HG03103 (cell line): ENCODE measurements at regions not wholly inside any gene's neighbourhood (a gene's known extent, or its start where the extent isn't known, plus 50 kb on each side); places are given as distances from the start of the nearest gene placed in this dataset.
"Not testable (repeated sequence)": the region's sequence is repeated elsewhere in the genome, so short reads cannot be mapped to it uniquely, and the experiment has no call there.

Experiments used
- ATAC-seq: cut with Tn5 transposase; IDR thresholded peaks from one replicate; pipeline ENCODE4 v1.9.1; 2021; ENCODE audit warnings: low read depth; ENCODE audit not compliant: unreplicated experiment

DNA sequence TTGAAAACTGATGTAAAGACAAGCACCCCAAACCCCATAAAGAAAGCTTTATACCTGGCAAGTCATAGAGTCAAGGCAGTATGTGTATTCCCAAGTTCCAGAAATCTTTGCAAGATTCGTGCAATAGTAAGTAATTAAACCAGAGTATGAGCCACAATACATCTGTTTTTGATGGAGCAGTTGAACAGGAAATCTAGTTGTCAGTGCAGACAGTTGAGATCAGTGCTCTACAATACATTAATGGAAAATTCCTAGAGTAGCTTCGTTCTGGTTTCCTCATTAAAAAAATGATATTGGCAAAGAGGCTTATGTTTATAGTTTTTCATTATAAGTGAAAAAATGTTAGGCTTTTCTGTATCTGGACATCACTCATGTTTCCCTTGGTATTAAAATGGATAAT is 575.3 kb downstream of the TRIML1 start:
- ATAC-seq = no peak

DNA sequence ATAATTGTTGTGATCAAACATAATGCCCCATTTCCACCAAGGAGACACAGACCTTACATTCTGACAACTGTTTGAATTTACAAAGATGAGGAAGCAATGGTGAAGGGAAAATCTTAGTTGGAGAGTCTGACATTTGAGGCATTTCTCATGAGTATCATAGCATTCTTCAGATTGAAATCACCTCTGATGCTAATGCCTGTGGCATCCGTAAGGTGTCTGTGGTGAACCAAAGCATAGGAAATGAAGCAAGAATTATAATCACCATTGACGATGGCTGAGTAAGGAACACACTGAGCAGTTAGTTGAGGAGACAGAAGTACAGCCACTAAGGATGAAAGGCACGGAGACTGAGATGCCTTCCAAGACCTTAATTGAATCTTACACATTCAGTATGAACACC is 575.7 kb downstream of the TRIML1 start:
- no peak for ATAC-seq

DNA sequence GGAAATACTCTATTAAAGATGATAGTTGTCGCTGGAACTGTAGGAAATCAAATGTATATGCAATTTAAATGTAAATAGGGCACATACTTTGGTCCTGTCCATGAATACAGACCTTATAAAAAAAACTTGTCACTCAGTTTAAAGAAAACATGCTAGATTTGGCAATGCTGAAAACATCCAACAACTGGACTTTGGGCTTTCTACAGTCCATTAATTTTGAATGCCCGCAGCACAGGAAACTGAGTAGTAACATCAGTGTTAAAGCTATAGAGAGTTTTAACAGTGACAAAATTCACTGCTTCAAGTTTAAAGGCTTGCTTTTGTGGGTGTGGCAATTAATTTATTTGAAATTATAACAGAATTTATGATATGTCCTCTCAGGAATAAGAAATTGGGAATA is 578.4 kb downstream of the TRIML1 start:
- no peak for ATAC-seq

DNA sequence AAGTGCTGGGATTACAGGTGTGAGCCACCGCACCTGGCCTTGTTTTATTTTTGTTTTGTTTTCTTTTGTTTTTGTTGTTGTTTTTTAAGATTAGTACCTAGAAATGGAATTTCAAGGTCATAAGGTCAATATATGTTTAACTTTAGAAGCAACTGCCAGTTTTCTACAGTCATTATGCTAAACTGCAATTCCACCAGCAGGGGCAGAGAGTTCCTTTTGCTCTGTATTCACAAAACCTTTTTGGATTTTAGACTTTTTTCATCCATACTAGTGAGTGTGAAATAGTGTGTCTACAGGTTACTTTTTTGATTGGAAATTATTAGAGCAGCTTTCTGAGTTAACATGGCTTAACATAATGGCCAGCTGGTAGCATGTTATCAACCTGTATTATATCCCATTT is 580.6 kb downstream of the TRIML1 start:
- ATAC-seq = no peak

DNA sequence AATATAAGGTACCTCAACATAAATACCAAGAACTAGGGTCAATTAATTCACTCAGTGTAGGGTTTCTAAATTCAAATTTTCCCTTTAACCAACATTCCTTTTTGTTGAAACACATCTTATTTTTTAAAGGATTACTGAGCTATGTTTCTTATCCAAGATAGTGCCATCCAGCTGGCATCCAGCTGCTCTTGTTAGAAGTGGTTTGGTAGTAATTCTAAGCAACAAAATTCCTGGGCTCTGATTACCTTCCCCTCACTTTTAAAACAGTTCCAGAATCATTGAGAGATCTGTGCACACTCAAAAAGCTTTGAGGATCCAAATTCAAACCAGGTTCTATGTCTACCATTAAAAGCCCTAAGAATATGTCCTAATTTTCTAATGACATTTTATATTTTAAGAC is 583.7 kb downstream of the TRIML1 start:
- no peak for ATAC-seq

DNA sequence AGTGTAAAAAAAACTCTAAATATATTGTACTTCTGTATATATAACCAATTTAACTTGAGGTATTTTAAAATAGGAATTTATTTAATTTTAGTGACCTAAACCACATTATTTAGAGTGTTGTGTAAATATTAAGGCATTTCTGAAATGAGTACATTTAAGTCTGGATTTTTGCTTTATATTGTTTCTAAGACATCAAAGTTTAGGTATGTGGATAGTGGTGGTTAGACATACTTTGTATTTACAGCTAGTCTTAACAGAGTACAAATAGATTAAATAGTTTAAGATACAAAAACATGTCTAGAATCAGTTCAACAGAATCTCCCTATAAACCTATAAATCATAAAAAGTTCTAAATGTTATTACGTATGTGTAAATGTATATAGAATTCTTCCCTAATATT is 588.5 kb downstream of the TRIML1 start:
- ATAC-seq = no peak

DNA sequence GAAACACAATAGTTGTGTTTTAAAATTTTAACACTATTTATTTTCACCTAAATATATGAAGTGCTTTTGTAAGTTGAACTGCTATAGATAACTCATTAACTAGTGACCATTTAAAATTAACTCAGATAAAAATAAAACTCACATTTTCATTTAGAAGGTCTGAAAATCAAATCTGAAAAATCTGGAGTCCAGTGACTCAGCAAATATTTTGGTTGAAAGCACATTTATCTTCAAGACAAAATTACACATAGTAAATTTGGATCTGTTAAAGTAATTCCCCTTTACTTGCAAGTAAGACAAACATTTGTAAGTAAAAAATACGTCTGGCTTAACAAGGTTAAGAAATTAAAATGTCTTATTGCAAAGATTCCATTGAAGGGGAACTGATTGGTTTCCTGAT is 589.1 kb downstream of the TRIML1 start:
- no peak for ATAC-seq

DNA sequence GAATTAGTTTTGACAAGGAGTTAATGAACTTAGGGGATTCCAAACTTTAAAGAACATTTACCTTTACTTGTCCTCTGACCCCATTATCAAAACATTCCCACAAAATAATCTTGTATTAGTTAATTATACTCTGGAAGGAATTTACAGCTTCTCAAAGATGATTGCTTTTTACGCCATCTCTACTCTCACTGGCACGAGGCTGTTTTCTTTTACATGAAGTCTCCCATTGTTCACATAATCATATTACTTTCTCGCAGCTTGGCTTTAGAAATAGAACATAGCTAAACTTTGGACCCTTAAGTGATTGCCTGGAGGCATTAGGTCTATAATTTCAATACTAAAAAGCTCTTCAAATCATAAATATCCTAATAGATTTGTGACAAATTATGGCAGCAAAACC is 592.9 kb downstream of the TRIML1 start:
- no peak for ATAC-seq

DNA sequence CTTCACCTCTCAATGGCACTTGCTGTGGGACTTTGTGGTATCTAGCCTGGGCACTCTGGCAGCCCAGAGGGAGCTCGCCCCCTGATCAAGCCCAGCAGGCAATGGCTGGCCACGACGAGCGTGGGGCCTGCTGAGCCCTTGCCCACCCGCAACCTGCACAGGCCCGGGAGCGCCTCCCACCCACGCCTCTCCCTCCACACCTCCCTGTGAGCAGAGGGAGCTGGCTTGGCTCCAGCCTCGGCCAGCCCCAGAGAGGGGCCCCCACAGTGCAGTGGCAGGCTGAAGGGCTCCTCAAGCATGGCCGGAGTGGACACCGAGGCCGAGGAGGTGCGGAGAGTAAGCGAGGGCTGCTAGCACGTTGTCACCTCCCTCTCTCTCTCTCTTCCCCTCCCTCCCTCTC is 595.8 kb downstream of the TRIML1 start:
- no peak for ATAC-seq

DNA sequence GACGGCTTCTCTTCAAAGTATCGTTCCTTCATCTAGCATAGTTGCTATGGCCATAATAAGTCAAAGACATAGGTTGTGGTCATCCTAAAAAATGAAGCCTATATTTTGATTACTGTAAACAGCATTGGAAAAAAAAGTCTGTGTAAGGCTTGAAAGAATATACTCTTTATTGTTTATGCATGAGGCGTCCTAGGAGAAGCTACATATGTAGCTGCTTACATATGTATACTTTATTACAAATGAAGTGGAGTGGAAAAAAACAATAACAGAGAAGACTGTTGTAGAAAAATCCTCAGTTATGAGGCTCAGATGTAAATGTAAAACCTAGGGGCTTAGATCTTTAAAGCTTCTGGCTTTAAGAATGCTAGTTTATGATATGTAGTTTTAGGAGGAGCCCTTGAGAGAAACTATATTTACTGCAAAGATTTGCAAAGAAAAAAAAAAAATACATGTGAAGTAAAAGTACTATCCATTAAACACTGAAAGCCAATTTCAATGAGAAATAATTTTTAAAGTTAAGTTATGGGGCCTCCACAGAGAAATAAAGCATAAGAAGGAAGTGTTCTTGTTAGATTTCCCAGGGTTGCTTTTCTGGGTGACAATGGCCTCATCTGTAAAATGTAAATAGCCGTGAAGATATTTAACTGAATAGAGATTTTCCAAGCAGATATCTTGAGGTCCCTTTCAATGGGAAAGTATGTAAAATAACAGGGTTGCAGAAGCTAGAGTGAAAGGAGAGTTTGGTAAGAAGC is 598.2 kb downstream of the TRIML1 start:
- no peak for ATAC-seq

DNA sequence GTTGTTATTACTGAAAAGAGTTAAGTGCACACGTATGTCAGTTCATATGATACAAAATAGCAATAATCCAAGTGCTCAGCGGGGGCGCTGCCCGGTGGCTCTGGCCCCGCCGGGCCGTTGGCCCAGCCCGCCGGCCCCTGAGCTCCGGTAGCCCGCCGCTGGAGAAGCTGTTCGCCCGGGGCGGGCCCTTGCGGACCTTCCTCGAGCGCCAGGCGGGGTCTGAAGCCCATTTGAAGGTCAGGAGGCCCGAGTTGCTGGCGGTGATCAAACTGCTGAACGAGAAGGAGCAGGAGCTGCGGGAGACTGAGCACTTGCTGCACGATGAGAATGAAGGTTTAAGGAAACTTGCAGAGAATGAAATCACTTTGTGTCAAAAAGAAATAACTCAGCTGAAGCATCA is 599.0 kb downstream of the TRIML1 start:
- ATAC-seq = not testable (repeated sequence)

DNA sequence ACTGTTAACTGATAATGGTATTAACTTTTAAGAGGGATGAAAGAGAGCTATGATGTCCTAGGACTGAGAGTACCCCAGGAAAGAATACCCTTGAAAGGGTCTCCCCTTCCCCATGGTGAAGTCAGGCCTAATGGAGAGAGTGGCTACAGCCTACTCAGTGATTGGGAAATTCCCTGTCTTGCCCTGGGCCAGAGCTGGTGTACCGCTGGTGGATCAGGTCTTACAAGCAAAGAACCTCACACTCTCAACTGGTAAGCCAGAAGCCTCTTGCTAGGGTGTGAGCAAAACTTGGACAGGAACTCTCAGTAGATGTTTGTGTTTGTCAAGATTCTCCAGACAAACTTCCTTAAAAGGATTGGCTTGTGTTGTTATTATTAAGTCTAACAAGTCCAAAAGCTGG is 600.9 kb downstream of the TRIML1 start:
- ATAC-seq = not testable (repeated sequence)

DNA sequence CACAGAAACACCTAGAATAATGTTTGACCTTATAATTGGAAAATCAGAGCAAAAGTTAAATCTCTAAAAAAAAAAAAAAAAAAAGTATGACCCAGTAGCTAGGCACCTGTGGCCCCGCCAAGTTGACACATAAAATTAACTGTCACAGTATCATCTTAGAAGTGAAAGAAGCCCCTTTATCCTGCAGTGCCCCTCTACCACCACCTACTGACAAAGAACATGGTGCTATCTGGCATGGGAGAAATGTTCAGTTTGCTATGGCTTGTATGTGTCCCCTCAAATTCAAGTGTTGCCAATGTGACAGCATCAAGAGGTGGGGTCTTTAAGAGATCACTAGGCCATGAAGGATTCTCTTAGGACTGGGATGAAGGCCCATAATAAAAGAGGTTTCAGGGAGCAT is 601.5 kb downstream of the TRIML1 start:
- not testable (repeated sequence) for ATAC-seq

DNA sequence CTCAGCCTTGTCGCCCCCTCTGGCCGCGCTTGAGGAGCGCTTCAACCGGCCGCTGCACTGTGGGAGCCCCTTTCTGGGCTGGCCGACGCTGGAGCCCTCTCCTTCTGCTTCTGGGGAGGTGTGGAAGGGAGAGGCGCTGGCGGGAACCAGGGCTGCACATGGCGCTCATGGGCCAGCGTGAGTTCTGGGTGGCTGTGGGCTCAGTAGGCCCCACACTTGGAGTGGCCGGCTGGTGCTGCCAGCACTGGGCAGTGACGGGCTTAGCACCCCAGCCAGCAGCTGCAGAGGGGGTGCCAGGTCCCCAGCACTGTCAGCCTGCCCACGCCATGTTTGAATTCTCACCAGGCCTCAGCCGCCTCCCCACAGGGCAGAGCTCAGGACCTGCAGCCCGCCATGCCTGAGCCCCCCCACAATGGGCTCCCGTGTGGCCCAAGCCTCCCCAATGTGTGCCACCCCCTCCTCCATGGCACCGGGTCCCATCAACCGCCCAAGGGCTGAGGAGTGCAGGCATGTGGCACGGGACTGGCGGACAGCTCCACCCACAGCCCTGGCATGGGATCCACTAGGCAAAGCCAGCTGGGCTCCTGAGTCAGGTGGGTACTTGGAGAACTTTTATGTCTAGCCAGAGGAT is 615.2 kb downstream of the TRIML1 start:
- no peak for ATAC-seq

DNA sequence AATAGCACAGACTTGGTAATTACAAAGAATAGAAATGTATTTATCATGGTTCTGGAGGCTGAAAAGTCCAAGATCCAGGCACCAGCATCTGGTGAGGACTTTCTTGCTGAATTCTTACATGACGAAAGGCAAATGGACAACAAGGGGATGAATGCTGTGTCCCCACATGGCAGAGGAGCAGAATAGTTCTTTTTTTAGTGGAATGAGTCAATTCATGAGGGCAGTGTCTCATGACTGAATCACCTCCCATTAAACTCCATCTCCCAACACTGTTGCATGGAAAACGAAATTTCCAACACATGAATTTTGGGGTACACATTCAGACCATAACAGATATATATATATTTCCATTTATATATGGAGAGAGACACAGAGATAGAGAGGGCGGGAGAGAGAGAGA is 628.3 kb downstream of the TRIML1 start:
- no peak for ATAC-seq

DNA sequence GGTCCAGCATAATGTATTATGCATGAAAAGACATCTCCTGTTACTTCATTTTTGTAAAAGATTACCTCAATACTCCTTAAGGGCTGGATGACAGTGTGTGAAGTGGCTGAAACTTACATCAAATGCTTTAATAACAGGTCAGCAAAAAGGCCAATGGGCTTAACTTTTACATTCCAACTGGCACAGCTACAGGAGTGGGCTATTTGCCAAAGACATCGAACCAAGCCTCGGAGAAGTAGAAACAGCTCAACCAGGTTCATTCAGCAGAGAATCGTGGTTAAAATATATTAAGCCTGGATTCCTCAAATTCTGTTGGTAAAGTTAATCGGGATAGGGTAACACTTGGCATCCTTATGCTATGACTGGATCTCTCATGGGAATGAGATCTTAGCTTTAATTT is 639.7 kb downstream of the TRIML1 start:
- ATAC-seq = no peak

DNA sequence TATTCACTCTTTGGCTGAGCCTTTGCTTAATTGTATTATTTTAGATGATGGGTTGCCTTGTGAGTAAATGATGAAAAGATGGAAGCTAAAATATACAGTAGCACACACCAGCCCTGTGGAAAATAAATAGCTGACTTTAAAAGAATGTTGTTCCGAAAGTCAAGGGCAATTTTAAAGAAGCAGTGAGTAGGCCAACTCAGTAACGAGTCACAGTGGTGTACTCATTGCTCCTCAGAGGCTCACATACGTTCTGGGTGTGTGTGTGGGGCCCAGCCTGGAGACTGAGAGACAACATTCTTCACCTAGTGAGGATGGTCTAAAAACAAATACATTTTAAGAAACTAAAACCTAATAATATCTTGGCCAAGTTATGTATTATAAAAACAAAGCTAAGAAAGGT is 640.3 kb downstream of the TRIML1 start:
- no peak for ATAC-seq

DNA sequence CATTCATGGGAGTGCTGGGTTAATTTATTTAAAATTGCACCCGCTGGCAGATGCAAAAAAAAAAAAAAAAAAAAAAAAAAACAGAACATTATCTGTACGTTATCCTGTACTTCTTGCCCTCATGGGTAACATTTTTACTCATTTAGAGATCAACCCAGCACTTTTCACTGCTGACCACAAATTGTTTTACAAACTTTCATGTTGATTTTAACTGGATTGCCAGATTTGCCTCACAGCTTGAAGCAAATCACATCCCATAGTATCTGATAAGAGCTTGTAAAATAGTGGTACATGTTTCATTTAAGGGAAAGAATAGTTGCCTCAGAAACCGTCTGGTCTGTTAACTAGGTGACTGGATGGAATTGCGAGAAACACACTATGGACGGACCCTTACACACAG is 640.8 kb downstream of the TRIML1 start:
- no peak for ATAC-seq

DNA sequence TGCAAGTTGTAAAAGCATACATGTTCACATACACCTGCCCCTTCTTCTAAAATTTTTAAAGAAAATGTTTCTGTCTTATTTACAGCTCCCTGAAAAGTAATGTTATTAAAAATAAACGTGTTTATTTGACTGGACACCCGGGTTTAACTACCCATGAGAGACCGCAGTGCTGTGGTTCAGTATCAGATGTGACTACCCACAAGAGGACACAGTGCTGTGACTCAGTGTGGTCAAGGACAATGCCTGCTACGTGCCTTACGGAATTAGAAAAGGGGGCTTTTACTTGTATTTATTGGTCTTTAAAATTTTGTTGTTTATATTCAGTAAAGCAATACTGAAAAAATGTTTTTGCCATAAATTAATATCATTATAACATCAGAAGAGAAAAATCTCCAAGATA is 641.4 kb downstream of the TRIML1 start:
- no peak for ATAC-seq

DNA sequence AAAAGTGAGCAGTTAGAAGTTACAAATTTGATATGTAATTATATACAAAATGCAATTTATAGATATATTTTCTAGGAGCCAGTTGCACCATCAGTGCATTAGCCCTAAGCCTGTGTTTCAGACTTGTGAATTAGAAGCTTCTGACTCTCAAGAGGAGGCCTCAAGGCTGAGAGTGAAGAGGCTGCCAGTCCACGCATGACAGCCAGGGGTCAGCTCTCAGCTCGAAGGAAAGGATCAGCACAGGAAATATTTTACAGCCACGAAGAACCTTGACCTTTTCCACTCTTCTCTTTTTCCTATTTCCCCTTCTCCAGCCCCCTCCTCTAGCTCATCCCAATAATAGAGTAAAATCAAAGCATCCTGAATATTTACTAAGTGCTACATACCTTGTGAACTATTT is 642.4 kb downstream of the TRIML1 start:
- ATAC-seq = no peak

DNA sequence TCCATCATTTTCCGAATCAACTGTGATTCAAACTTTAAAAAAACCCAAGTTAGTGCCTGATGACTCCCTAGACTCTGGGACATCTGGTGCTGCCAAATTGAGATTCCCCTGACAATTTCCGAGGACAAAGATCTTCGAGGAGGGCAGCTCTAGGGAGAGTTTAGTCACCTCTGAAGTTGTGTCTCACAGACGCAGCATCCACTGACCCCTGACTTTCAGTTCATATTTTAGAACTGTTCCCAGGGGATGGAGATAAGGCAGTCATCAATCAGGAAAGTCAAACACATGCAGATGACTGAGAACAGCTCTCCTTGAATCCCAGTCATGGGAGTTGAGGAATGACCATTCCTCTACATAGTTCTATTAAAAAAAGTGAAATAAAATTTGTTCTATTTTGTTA is 643.9 kb downstream of the TRIML1 start:
- no peak for ATAC-seq

DNA sequence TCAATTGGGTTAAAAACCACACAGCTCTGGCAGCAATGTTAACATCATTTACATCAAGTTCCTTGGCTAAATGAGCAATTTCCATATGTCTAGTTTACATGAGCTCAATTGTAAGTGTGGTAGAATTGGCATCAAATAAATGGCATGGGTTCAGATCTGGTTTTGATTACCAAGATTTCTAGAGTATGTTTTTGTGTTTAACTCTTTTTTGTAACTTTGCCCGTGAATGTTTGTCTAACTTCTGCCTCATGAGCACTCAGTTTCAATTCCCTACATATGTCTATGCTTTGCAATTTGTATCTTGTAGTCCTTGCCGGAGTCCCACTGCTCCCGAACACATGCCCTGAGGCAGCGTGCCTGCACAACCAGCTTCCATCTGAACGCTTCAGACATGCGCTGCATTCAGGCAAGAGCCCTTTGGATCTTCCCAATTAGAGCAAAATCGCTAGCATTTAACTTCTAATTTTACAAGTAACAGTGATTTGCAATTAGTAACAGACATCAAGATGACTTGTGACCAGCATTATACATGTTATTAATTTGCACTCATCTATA is 644.4 kb downstream of the TRIML1 start:
- no peak for ATAC-seq
